DND-41 (cell line): ENCODE measurements at regions not wholly inside any gene's neighbourhood (a gene's known extent, or its start where the extent isn't known, plus 50 kb on each side); places are given as distances from the start of the nearest gene placed in this dataset.

Experiments used
- EZH2 ChIP-seq: IDR thresholded peaks from 3 replicates; pipeline ENCODE4 v1.6.1; 2012; ENCODE audit warnings: borderline replicate concordance, low read depth, mild to moderate bottlenecking, moderate library complexity, low read length, inconsistent platforms; ENCODE audit not compliant: severe bottlenecking
- TF ChIP-seq, protein P1 (sequence below): IDR thresholded peaks from 2 replicates; pipeline ENCODE4 v1.5.1; 2012; ENCODE audit warnings: borderline replicate concordance, low read length, moderate library complexity, mild to moderate bottlenecking; ENCODE audit not compliant: poor library complexity, severe bottlenecking; ENCODE audit errors: extremely low read depth

- TF ChIP-seq, protein P1, sequence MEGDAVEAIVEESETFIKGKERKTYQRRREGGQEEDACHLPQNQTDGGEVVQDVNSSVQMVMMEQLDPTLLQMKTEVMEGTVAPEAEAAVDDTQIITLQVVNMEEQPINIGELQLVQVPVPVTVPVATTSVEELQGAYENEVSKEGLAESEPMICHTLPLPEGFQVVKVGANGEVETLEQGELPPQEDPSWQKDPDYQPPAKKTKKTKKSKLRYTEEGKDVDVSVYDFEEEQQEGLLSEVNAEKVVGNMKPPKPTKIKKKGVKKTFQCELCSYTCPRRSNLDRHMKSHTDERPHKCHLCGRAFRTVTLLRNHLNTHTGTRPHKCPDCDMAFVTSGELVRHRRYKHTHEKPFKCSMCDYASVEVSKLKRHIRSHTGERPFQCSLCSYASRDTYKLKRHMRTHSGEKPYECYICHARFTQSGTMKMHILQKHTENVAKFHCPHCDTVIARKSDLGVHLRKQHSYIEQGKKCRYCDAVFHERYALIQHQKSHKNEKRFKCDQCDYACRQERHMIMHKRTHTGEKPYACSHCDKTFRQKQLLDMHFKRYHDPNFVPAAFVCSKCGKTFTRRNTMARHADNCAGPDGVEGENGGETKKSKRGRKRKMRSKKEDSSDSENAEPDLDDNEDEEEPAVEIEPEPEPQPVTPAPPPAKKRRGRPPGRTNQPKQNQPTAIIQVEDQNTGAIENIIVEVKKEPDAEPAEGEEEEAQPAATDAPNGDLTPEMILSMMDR: no peak
- TF ChIP-seq EZH2: no peak
Observed at GRCh38 chr2:18373081-18373480, 187.4 kb downstream of the RDH14 start.
